ENCODE measurements at regions not wholly inside any gene's neighbourhood (a gene's known extent, or its start where the extent isn't known, plus 50 kb on each side); places are given as distances from the start of the nearest gene placed in this dataset.

DNA sequence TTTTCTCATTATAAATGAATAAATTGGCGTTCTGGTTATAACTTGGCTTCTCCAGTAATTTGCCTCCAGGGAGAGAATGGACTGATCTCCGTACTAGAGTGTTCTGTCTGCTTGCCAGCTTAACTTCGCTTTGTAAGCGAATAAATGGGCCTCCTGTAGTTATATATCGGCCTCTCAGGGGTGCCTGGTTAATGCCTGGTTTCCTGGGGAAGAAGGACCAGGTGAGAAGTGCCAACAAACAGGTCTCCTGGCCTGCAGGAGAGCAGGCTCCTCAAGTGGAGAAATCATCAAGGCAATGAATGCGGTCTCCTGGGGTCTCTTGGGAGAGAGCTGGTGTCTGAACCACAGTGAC lies 107.4 kb upstream of the SERBP1 start:
- no peak for TF ChIP-seq EZH2phosphoT487 (IDR thresholded peaks at IDR 0.05; ENCODE audit: insufficient read depth, low read depth)
- TF ChIP-seq EZH2 (IDR thresholded peaks at IDR 0.05; ENCODE audit: insufficient read depth, poor library complexity, severe bottlenecking): no peak
